NCI-H2227 (cell line): ENCODE measurements at regions not wholly inside any gene's neighbourhood (a gene's known extent, or its start where the extent isn't known, plus 50 kb on each side); places are given as distances from the start of the nearest gene placed in this dataset.
A peak's percentile ranks its signal among the peaks of the same experiment; 100 is the strongest.

Source experiments
- DNase-seq: peaks from one replicate; lab custom pipeline; 2025; ENCODE audit not compliant: unreplicated experiment; lab: John Stamatoyannopoulos, UW

DNA sequence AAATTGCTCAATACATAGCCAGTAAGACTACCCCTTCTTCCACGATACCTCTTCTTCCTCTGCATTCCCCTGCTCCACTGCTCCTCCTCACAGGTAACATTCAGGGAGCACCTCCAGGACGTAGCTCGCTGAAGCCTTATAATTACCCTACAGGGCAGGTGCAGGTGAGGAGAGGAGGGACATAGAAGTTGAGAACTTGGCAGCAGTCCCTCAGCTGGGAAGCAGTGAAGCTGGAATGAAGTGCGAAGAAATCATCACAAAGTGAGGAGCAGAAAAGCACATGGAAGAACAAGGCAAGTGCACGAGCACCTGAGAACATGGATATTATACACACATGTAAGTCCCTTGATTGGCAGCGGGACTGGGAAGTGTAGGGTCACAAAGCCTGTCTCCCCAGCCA, 118.2 kb downstream of the HSD17B3 start:
- DNase-seq, result no peak

DNA sequence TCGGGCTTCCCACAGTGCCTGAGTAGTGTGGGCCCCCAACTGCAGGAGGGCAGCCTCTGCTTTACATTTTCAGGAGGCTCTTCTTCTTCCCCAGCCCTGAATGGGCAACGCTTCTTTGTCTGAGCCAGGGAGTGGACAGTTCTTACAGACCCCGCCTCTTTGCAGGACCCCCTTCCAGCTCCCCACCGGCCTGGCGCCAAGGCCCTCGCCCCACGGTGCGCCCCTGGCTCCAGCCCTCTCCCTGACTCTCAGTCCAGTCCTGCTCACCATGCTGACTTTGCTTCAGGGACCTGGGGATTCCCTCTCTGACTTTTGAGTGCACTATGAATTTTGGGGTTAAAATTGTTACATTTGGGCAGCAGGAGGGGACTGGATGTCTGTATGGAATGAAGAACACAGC, 123.8 kb downstream of the HSD17B3 start:
- no peak for DNase-seq

DNA sequence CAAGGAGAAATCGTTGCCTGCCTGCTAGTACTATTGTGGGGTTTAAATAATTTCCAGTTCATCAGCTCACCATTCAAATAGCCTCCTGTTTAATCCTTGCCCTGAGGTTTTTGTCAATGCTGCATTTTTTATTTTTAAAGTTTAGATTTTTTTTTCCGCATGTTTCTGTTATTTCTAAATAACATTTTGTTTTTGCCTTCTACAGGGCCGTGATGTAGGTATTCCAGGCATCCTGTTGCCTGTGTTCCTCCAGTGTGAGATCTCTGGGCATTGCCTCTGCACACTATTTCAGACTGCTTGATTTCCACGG, 124.3 kb downstream of the HSD17B3 start:
- DNase-seq, result no peak

DNA sequence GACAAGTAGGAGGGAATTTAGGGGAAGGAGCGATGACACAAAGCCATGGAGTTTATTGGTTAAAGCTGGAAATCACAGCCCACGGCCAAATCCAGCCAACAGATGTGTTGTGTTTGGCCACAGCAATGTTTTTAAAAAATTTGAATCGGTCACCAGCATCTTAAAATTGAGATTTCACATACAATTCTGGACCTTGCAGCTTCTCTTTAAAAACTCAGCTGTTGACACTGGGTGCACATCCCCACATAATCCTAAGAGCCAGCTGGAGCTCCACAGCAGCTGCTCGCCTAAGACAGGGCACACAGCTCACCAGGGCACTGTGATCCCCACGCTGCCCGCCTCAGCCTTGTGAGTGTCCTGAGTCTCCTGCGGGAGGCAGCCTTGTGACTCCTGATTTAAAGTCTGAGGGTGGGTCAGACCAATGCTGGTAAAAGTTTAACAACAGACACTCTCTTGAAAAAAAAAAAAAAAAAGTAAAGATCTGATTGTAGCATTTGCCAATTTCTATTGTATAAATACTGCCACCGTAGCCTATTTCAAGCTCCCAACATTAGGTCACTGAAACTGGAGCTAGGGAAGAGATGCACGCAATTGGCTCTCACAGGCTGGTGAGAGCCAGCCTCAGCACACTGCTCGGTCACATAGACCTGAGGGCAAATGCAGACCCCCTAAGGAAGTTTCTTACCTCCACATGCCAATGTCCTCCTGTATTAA, 124.8 kb downstream of the HSD17B3 start:
- DNase-seq, result no peak

DNA sequence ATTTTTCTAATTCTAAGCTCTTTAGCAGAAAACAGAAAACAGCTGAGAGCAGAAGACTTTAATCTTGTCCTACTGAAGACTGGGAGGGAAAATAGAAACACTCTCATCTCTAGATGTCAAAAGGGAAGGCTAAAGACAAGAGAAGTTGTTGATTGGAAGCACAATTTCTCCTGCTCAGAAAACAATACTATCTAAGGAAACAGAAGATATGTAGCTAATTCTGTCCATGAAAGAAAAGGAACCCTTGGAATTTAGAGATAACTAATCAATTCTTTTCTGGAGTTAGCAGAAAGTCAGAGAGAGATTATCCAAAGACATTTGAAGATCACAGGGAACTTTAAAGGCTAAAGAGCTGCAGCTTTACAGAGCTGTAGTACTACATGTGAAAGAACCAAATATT, 126.2 kb downstream of the HSD17B3 start:
- no peak for DNase-seq

DNA sequence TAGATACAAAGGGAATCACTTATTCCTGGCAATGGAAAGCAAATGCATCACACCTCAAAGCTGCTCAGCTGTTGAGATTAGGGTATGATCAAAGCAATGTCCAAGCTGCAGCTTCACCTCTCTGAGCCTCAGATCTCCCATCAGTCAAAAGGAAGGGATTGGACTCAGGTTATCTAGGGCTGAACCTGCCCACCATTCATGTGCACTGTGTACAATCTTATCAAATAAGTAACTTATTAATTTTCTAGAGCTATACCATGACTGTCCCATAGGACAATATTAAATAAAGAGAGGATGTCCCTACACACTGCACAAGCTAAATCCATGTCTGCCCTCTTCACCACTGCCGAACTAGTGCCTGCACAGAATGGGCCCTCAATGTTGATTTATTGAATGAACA, 127.0 kb downstream of the HSD17B3 start:
- DNase-seq, result no peak

DNA sequence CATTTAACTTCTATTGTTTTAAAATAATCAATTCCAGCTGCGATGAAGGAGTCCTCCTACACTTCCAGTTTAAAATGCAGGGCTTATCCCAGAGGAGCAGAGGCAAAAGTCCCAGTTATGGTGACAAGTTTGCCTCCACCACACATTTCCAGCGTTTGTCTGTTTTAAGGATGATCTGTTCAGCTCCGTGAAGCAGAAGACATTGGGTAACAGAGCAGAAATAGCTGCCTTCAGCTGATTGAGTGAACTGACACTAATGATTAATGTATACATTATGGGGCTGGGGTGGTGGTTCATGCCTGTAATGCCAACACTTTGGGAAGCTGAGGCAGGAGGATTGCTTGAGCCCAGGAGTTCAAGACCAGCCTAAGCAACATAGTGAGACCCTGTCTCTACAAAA, 127.6 kb downstream of the HSD17B3 start:
- DNase-seq, result no peak

DNA sequence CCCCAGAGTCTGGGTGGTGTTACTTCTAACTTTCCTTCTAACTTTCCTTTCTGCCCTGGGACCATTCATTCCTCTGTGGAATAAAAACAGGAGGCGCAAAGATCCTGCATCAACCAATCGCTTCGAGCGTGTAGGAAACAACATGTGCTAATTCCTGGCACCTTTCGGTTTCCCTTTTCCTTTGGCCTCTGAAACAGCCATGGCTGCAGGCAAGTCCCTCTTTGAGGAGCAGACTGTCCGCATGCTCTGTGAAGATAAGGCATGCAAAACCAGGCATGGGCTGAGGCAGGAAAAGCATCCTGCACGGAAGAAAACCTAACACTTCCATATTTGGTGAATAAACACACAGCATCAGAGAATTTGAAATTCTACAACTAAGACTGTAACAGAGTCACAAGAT, 128.3 kb downstream of the HSD17B3 start:
- DNase-seq, result no peak

DNA sequence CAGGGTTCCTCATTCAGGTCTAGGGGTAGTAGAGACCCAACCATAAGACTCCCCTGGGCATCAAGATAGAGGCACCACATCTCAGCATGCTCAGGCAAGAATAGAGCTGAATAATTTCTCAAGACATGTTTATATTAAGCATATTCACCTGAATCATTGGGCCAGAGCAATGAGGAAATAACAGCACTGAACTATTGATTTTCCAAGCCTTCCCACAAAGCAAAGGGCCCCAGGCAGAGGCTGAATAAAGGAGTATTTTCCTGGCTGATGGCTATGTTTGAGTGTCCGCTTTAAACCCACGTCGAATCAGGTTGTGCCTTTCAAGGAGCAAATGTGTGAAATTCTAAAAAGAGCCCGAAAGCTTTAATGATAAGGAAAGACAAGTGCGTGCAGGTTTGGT, 129.2 kb downstream of the HSD17B3 start:
- no peak for DNase-seq

DNA sequence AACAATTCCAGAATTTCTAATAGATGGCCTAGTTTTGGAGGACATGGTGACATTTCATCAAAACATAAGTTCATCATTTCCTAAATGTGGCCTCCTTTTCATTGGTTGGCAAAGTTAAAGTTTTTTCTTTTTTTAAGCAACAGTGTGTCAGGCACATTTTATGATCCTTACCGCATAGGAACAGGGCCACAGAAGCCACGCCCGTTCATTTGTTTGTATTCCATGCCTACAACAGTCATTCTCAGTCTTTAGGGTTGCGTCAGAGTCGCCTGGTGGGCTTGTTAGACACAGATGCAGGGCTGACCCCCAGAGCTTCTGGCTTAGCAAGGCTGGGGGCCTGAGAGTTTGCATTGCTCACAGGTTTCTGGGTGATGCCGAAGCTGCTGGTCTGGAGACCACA, 130.2 kb downstream of the HSD17B3 start:
- no peak for DNase-seq

DNA sequence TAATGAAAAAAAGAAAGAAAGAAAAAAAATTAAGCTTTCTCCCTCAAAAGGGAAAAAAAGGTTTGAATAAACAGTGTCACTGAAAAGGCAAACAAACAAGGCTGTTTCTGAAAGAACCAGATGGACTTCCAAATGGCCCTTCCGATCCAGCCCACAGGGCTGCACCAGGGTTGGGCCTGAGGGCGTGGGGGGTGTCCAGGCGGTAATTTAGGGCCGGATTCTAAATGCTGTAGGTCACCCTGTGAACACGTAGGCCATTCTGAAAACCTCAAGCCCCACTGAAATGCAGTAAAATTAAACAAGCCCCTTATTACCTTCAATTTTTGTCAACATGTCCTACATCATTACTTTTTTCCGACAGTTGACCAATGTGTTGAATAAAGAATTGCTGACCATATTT, 132.1 kb downstream of the HSD17B3 start:
- DNase-seq, result no peak

DNA sequence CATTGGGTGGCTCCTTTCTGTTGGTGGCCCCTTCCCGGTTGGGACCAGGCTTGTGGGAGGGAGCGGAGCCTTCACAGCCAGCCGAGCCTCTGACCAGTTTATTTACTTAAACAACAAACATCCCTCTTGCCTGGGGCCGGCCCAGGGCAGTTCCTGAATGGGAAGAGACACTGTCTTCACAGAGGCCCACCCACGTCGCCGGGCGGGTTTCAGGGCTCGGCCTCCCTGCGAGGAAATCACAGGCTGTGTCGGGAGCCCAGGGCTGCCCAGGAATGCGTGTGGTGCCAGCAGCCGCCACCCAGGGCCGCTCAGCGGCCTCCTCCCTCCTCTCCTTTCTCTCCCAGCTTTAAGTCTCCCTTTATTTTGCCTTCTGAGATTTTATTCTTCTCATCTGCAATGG, 132.5 kb downstream of the HSD17B3 start:
- peak; percentile 20 for DNase-seq

DNA sequence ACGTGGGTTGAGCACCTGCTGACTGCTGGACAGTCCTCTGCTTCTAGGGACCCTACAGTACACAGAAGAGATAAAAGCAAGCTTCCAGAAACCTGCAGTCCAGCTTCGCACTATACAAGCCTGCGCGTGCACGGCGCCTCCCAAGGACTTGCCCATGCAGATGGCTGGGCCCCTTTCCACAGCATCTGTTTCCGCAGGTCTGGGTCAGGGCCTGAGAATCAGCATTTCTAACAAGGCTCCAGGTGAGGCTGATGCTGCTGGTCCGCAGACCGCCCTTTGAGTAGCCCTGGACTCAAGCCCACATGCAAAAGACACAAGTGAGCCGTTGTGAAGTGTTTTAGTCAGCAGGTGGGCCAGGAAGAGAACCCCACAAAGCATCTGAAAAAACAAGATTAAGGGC, 133.1 kb downstream of the HSD17B3 start:
- DNase-seq, result no peak

DNA sequence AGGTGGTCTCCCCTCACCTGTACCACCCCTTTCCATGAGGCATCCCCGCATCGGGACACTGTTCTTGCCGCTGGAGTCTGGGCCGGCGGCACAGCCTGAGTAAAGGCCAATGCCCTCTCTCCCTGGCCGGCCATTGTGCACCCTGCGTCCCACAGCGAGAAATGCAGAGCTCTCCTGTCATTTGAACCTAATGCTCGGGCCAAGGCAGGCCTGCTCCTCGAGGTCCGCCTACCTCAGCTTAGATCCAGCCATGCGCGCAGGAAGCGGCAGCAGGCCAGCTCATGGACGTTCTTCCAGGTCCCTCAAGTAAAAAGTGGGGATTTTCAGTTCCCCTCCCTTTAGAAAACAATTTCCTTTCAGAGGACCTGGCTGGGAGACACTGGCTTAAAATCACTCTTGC, 135.0 kb downstream of the HSD17B3 start:
- no peak for DNase-seq

DNA sequence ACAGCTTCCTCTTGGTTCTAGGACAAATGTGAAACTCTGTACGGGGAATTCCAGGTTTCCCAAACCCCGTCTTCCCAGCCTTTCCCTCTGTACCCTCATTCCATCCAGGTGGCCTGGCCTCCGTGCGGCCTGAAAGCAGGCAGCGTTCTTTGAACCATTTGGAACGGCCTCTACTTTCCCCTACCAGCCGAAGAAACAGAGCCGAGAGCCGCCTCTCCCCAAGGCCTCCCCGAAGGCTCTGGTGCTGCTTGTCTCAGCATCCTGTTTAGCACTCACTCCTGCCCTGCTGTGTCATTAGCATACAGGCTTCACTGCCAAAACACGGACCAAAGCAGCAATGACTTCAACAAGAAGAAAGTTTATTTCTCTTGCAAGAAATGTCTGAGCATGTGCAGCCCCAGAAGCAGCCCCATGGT, 137.7 kb downstream of the HSD17B3 start:
- DNase-seq, result no peak

DNA sequence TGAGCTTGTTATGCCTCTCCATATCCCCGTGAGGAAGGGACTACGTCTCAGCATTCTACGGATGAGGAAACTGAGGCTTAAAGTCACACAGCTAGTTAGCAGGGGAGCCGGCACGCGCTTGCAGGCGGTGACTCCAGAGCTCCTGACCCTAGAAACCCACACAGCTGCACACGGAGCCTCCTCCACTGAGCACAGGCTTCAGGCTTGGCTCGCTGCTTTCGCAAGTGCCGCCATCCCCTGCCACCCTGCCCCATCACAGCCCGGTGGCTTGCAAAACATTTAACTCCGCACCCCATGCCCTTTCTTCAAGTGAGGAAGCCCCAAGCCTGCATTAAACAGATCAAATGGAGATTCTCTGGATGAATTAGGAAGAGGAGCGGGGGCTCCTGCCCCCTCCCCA, 138.3 kb downstream of the HSD17B3 start:
- no peak for DNase-seq

DNA sequence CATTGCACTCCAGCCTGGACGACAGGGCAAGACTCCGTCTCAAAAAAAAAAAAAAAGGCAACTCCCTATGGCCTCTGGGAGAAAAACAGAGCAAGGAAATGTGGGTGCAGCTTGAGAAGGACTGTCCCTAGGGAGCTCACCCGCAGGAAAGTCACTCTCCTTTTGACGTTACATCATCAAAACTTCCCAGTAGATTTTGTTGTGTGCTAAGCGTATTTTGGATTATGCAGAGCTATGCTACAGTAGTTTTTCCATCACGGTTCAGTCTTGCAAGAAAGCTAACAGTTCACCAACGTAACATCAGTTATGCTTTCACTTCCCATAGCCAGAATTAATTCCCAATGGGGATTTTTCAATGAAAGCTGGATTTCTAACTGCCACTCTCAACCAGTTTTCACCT, 138.8 kb downstream of the HSD17B3 start:
- no peak for DNase-seq

DNA sequence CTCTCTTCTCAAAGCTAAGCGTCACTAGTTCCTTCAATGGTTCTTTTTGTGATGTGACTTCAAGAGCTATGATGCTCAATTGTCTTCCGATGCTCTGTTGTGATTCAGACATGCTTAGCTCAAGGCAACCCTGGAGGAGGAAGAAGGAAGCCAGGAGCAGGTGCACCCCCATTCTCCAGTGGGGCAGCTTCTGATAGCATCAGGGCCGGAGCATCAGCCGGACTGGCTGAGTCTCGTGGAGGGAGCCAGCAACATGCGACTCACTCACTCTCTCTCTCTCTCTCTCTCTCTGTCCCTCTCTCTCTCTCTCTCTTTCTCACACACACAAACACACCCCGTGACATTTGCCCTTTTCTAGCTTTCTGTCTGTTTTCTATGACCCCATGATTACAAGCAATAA, 140.2 kb downstream of the HSD17B3 start:
- DNase-seq, result no peak

DNA sequence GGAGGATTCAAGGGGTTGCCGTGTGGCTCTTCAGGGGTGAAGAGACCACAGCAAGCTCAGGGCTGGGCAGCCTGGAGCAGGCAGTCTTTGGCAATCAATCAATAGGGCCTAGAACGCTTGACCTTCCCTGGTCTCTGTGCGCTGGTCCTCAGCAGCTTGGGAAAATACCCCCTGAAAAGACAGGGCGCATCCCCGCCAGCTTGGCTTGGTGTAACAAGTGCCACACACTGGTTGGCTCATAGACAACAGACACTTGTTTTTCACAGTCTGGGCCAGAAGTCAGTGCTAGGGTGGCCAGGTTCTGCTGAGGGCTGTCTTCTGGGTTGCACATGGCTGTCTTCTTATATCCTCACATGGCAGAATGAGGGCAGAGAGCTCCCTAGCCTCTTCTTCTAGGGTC, 141.1 kb downstream of the HSD17B3 start:
- DNase-seq, result no peak

DNA sequence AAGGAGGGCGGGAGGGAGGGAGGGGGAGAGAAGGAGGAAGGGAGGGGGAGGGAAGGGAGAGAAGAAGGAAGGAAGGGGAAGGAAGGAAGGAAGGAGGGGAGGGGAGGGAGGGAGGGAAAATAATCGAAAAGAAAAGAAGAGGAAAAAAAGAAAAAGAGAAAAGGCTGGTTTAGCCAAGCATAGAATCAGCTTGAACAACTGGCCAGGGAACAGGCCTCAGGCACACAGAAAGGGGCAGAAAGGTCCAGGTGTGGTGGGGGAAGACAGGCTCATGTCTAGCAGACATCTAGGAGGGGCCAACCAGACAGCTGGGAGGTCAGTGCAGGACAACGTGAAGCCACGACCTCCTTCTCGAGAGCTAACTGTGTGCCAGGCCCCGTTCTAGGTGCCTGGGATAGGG, 141.8 kb downstream of the HSD17B3 start:
- DNase-seq, result no peak

DNA sequence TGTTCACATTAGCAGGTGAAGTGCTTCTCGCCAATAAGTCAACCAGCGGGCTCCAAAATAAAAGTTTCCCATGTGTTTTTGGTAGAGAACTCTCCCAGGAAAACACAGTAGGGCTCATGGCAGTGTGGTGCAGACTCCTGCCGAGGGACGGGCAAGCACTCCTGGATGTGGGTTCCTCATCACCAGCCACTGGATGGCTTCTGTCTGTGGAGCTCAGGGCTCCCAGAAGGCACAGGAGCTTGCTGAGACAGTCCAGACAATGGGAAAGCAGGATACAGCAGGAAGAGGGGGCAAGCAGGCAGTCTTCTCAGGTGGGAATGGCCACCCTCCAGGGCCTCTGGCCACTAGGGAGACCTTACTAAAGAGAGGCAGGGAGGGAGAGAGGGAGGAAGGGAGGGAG, 142.4 kb downstream of the HSD17B3 start:
- DNase-seq, result no peak

DNA sequence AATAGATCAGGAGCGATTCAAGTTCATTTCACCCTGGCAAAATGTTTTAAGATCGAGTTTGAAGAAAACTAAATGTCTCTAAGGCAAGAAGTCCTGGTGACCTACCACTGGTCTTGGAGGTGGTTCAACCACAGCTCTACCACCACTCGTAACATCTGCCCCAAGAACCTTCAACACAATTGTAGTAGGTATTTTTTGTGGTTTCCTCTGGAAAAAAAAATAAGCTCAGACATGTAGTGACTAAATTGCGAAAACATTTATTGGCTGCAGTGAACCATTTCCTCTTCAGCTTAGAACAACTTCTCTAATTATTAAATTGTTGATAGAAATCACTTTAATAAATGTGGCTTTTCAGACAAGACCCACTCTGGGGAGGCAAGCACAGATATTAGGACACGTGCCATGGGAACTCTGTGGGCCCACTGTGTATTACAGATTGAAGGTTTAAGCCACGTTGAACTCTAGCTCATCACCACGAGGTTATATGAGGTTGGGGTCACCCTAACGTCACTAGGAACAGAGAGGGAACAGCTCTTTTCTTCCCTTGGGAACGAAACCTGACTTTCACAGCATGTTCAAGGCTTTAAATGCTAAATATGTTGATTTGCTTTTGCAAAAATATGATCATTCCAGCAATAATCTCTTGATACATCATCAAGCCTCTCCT, 142.9 kb downstream of the HSD17B3 start:
- no peak for DNase-seq

DNA sequence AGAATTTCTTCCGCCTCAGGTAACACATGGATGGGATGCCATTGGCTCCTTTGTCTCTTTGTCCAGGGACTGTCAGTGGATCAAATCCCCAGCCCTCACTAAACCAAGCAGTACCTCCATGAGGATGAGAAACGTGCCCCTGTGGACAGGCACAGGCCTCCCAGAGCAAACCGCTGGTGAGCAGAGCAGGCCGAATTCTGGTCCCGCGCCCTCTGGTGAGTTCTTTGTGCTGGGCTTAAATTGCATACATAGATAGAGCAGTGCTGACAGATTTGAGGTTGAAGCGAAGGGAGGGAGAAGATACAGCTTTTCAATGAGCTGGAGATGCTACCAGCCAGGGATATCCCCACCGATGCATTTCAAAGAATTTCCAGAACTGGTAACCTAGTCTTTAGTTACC, 143.8 kb downstream of the HSD17B3 start:
- DNase-seq, result no peak
